Loucy (cell line): ENCODE measurements at regions not wholly inside any gene's neighbourhood (a gene's known extent, or its start where the extent isn't known, plus 50 kb on each side); places are given as distances from the start of the nearest gene placed in this dataset.

Experiments
- CTCF ChIP-seq: fragments of 200-600 bp; sonication (generic); conservative IDR thresholded peaks from 2 replicates; pipeline ENCODE4 v1.5.1; 2014; ENCODE audit warnings: mild to moderate bottlenecking, antibody characterized with exemption, low read length
- EZH2phosphoT487 ChIP-seq: fragments of 200-600 bp; IDR thresholded peaks from 2 replicates; pipeline ENCODE4 v1.6.1; 2018; ENCODE audit warnings: antibody characterized with exemption, mild to moderate bottlenecking, moderate library complexity, borderline replicate concordance

- TF ChIP-seq CTCF (no peak), EZH2phosphoT487 (no peak)
Measured at GRCh38 chr2:157967856-157968255, 91.7 kb upstream of the ACVR1 start.
